Dendritic cell treated with granulocyte-macrophage colony-stimulating factor and Interleukin-4, amounts not matched to agents 40 ng/mL and 50 ng/mL, for 4 days (primary cell): ENCODE measurements at regions not wholly inside any gene's neighbourhood (a gene's known extent, or its start where the extent isn't known, plus 50 kb on each side); places are given as distances from the start of the nearest gene placed in this dataset.

Source experiments
- H3K27ac Mint-ChIP-seq: one replicate; pipeline ENCODE4 v1.8.0; 2022; ENCODE audit warnings: mild to moderate bottlenecking, mixed read lengths
- H3K27me3 Mint-ChIP-seq: one replicate; pipeline ENCODE4 v1.8.0; 2022; ENCODE audit warnings: mild to moderate bottlenecking, mixed read lengths
- H3K36me3 Mint-ChIP-seq: one replicate; pipeline ENCODE4 v1.8.0; 2022; ENCODE audit warnings: low read depth, mixed read lengths
- H3K4me1 Mint-ChIP-seq: one replicate; pipeline ENCODE4 v1.8.0; 2022; ENCODE audit warnings: low read depth, mixed read lengths
- H3K4me3 Mint-ChIP-seq: one replicate; pipeline ENCODE4 v1.8.0; 2022; ENCODE audit warnings: mild to moderate bottlenecking, moderate library complexity, mixed read lengths
- H3K9me3 Mint-ChIP-seq: one replicate; pipeline ENCODE4 v1.8.0; 2022; ENCODE audit warnings: mixed read lengths
- intact Hi-C: fragments of 100-400 bp; cut with micrococcal nuclease; formaldehyde crosslinking; loops from one replicate; pipeline ENCODE4 v1.15.0; 2022

GRCh38 chr1:22196041-22196440 is 53.1 kb upstream of the WNT4 start:
- intact Hi-C loops: no loop called here
- Mint-ChIP-seq H3K4me1 (no peaks in the 10 kb centered on the region), H3K36me3 (no peaks in the 10 kb centered on the region), H3K4me3 (no peak overlapping the region), H3K27ac (no peak overlapping the region), H3K27me3 (peaks cover 18% of the 10 kb centered on the region), H3K9me3 (no peaks in the 10 kb centered on the region)

- H3K9me3 Mint-ChIP-seq: no peaks in the 10 kb centered on the region
- no peaks in the 10 kb centered on the region for H3K36me3 Mint-ChIP-seq
- H3K27ac Mint-ChIP-seq: no peak overlapping the region
- H3K27me3 Mint-ChIP-seq: peaks cover 18% of the 10 kb centered on the region
- intact Hi-C loops: no loop called here
- no peak overlapping the region for H3K4me3 Mint-ChIP-seq
- no peaks in the 10 kb centered on the region for H3K4me1 Mint-ChIP-seq
These were observed 53.7 kb upstream of the WNT4 start for GRCh38 chr1:22196641-22197040.

GRCh38 chr1:22197644-22198043 is 54.7 kb upstream of the WNT4 start:
- H3K4me3 Mint-ChIP-seq: no peak overlapping the region
- H3K36me3 Mint-ChIP-seq: no peaks in the 10 kb centered on the region
- H3K27ac Mint-ChIP-seq: no peak overlapping the region
- peaks cover 20% of the 10 kb centered on the region for H3K27me3 Mint-ChIP-seq
- intact Hi-C loops: no loop called here
- no peaks in the 10 kb centered on the region for H3K4me1 Mint-ChIP-seq
- no peaks in the 10 kb centered on the region for H3K9me3 Mint-ChIP-seq

- Mint-ChIP-seq H3K4me3 (no peak overlapping the region), H3K4me1 (no peaks in the 10 kb centered on the region), H3K36me3 (no peaks in the 10 kb centered on the region), H3K27me3 (peaks cover 34% of the 10 kb centered on the region), H3K9me3 (no peaks in the 10 kb centered on the region), H3K27ac (no peak overlapping the region)
- intact Hi-C loops: no loop called here
These were observed 58.1 kb upstream of the WNT4 start for GRCh38 chr1:22201023-22201422.

GRCh38 chr1:22203335-22203734 is 60.4 kb upstream of the WNT4 start:
- Mint-ChIP-seq H3K4me3 (no peak overlapping the region), H3K27ac (no peak overlapping the region), H3K9me3 (no peaks in the 10 kb centered on the region), H3K27me3 (peaks cover 47% of the 10 kb centered on the region), H3K36me3 (no peaks in the 10 kb centered on the region), H3K4me1 (no peaks in the 10 kb centered on the region)
- intact Hi-C loops: no loop called here

- Mint-ChIP-seq H3K27ac (no peak overlapping the region), H3K27me3 (peaks cover 47% of the 10 kb centered on the region), H3K9me3 (no peaks in the 10 kb centered on the region), H3K4me3 (no peak overlapping the region), H3K4me1 (no peaks in the 10 kb centered on the region), H3K36me3 (no peaks in the 10 kb centered on the region)
- intact Hi-C loops: no loop called here
These were observed 61.4 kb upstream of the WNT4 start for GRCh38 chr1:22204057-22204840.

- H3K9me3 Mint-ChIP-seq: no peaks in the 10 kb centered on the region
- intact Hi-C loops: no loop called here
- no peak overlapping the region for H3K27ac Mint-ChIP-seq
- H3K4me3 Mint-ChIP-seq: no peak overlapping the region
- H3K27me3 Mint-ChIP-seq: peaks cover 55% of the 10 kb centered on the region
- H3K36me3 Mint-ChIP-seq: no peaks in the 10 kb centered on the region
- no peaks in the 10 kb centered on the region for H3K4me1 Mint-ChIP-seq
These were observed 62.4 kb upstream of the WNT4 start for GRCh38 chr1:22204989-22205913.

- Mint-ChIP-seq H3K27ac (no peak overlapping the region), H3K4me3 (no peak overlapping the region), H3K9me3 (no peaks in the 10 kb centered on the region), H3K27me3 (peaks cover 65% of the 10 kb centered on the region), H3K36me3 (no peaks in the 10 kb centered on the region), H3K4me1 (no peaks in the 10 kb centered on the region)
- intact Hi-C loops: no loop called here
These were observed 63.7 kb upstream of the WNT4 start for GRCh38 chr1:22206551-22207125.

GRCh38 chr1:22207511-22208267 is 64.8 kb upstream of the WNT4 start:
- Mint-ChIP-seq H3K27ac (no peak overlapping the region), H3K36me3 (no peaks in the 10 kb centered on the region)

GRCh38 chr1:22208268-22208972 is 65.5 kb upstream of the WNT4 start:
- Mint-ChIP-seq H3K27me3 (peaks cover 77% of the 10 kb centered on the region), H3K9me3 (no peaks in the 10 kb centered on the region), H3K27ac (no peak overlapping the region), H3K4me3 (no peak overlapping the region), H3K36me3 (no peaks in the 10 kb centered on the region), H3K4me1 (no peaks in the 10 kb centered on the region)
- intact Hi-C loops: no loop called here

More at GRCh38 chr1:22207511-22208267, 64.8 kb upstream of the WNT4 start:
- Mint-ChIP-seq H3K27me3 (peaks cover 71% of the 10 kb centered on the region), H3K4me3 (no peak overlapping the region), H3K4me1 (no peaks in the 10 kb centered on the region), H3K9me3 (no peaks in the 10 kb centered on the region)
- intact Hi-C loops: no loop called here

GRCh38 chr1:22208973-22209378 is 66.1 kb upstream of the WNT4 start:
- intact Hi-C loops: no loop called here
- Mint-ChIP-seq H3K27me3 (peaks cover 72% of the 10 kb centered on the region), H3K9me3 (no peaks in the 10 kb centered on the region), H3K27ac (no peak overlapping the region), H3K4me3 (no peak overlapping the region), H3K4me1 (no peaks in the 10 kb centered on the region), H3K36me3 (no peaks in the 10 kb centered on the region)

- no peaks in the 10 kb centered on the region for H3K36me3 Mint-ChIP-seq
- intact Hi-C loops: no loop called here
- no peak overlapping the region for H3K27ac Mint-ChIP-seq
- no peaks in the 10 kb centered on the region for H3K9me3 Mint-ChIP-seq
- H3K27me3 Mint-ChIP-seq: peaks cover 67% of the 10 kb centered on the region
- no peaks in the 10 kb centered on the region for H3K4me1 Mint-ChIP-seq
- no peak overlapping the region for H3K4me3 Mint-ChIP-seq
These were observed 67.3 kb upstream of the WNT4 start for GRCh38 chr1:22210176-22210575.

- Mint-ChIP-seq H3K36me3 (no peaks in the 10 kb centered on the region), H3K27me3 (peaks cover 66% of the 10 kb centered on the region), H3K4me3 (no peak overlapping the region), H3K9me3 (no peaks in the 10 kb centered on the region), H3K4me1 (no peaks in the 10 kb centered on the region), H3K27ac (no peak overlapping the region)
- intact Hi-C loops: no loop called here
These were observed 67.7 kb upstream of the WNT4 start for GRCh38 chr1:22210636-22211035.
